HG02852 (cell line): ENCODE measurements at regions not wholly inside any gene's neighbourhood (a gene's known extent, or its start where the extent isn't known, plus 50 kb on each side); places are given as distances from the start of the nearest gene placed in this dataset.
A peak's percentile ranks its signal among the peaks of the same experiment; 100 is the strongest.
"Not testable (repeated sequence)": the region's sequence is repeated elsewhere in the genome, so short reads cannot be mapped to it uniquely, and the experiment has no call there.

Experiments used
- ATAC-seq: cut with Tn5 transposase; IDR thresholded peaks from one replicate; pipeline ENCODE4 v1.9.1; 2021; ENCODE audit warnings: mild to moderate bottlenecking, moderate library complexity; ENCODE audit not compliant: unreplicated experiment

GRCh38 chr1:229119876-229120275, 151.0 kb upstream of the RAB4A start:
- no peak for ATAC-seq

- no peak for ATAC-seq
Observed at GRCh38 chr1:229121845-229122436, 149.0 kb upstream of the RAB4A start.

GRCh38 chr1:229122606-229123005, 148.3 kb upstream of the RAB4A start:
- no peak for ATAC-seq

- ATAC-seq, result no peak
Observed at GRCh38 chr1:229124116-229124515, 146.8 kb upstream of the RAB4A start.

- ATAC-seq, result no peak
Observed at GRCh38 chr1:229124520-229125124, 146.3 kb upstream of the RAB4A start.

- ATAC-seq, result peak; percentile 60
Observed at GRCh38 chr1:229127301-229127700, 143.6 kb upstream of the RAB4A start.

- no peak for ATAC-seq
Observed at GRCh38 chr1:229128066-229128608, 142.8 kb upstream of the RAB4A start.

- no peak for ATAC-seq
Observed at GRCh38 chr1:229129301-229130027, 141.4 kb upstream of the RAB4A start.

GRCh38 chr1:229130028-229130668, 140.8 kb upstream of the RAB4A start:
- ATAC-seq, result no peak

GRCh38 chr1:229131243-229132105, 139.4 kb upstream of the RAB4A start:
- ATAC-seq, result no peak

GRCh38 chr1:229132106-229132443, 138.8 kb upstream of the RAB4A start:
- no peak for ATAC-seq

- ATAC-seq, result no peak
Observed at GRCh38 chr1:229132706-229133105, 138.2 kb upstream of the RAB4A start.

- ATAC-seq, result no peak
Observed at GRCh38 chr1:229133151-229133550, 137.8 kb upstream of the RAB4A start.

- ATAC-seq, result no peak
Observed at GRCh38 chr1:229133811-229134210, 137.1 kb upstream of the RAB4A start.

GRCh38 chr1:229134381-229135217, 136.3 kb upstream of the RAB4A start:
- not testable (repeated sequence) for ATAC-seq

GRCh38 chr1:229135773-229136172, 135.1 kb upstream of the RAB4A start:
- no peak for ATAC-seq

- ATAC-seq, result no peak
Observed at GRCh38 chr1:229136822-229137221, 134.1 kb upstream of the RAB4A start.

- no peak for ATAC-seq
Observed at GRCh38 chr1:229137271-229137670, 133.6 kb upstream of the RAB4A start.

- no peak for ATAC-seq
Observed at GRCh38 chr1:229138058-229138457, 132.9 kb upstream of the RAB4A start.
